PC-9 (cell line): ENCODE measurements at regions not wholly inside any gene's neighbourhood (a gene's known extent, or its start where the extent isn't known, plus 50 kb on each side); places are given as distances from the start of the nearest gene placed in this dataset.

Experiments
- CTCF ChIP-seq: fragments of 200-600 bp; sonication (generic); conservative IDR thresholded peaks from 2 replicates; pipeline ENCODE4 v1.6.1; 2017; ENCODE audit warnings: mixed run types, antibody characterized with exemption, mild to moderate bottlenecking, moderate library complexity
- EZH2 ChIP-seq: fragments of 200-600 bp; sonication (generic); IDR thresholded peaks from 2 replicates; pipeline ENCODE4 v1.8.0; 2017; ENCODE audit warnings: antibody characterized with exemption, low read depth

DNA sequence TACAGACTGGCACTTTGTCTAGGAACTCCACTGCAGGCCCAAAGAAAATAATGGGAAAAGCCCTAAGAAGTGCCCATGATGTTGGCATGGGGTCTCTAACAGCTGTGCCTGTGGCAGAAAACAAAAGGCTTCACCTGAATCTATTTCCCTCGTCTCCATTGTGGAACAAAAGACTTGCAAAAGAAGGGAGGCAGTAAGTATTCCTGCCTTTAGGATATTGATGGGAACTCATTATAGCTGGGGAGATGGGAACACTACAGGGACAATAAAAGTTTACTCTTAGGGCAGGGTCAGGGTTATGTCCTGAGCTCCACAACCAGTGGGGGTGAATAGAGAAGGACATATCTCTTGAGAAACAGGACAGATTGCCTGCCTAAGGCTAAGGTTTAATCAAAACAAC is 930.6 kb upstream of the EPHA6 start:
- no peak for TF ChIP-seq CTCF
- TF ChIP-seq EZH2: no peak
